ENCODE measurements at regions not wholly inside any gene's neighbourhood (a gene's known extent, or its start where the extent isn't known, plus 50 kb on each side); places are given as distances from the start of the nearest gene placed in this dataset.

GRCh38 chr12:65703176-65703575 lies 121.1 kb upstream of the HMGA2 start:
- Histone ChIP-seq H3K27ac (ENCODE audit: insufficient read depth, low read depth, low read length) (no peak overlapping the region), H4K20me1 (replicated peaks; ENCODE audit: control insufficient read depth, extremely low read depth, insufficient read depth, low read length) (no peaks in the 10 kb centered on the region), H3K4me1 (ENCODE audit: control insufficient read depth, extremely low read depth, insufficient read depth, low read length) (peaks cover 6% of the 10 kb centered on the region), H3K36me3 (ENCODE audit: control insufficient read depth in 2 of 2, extremely low read depth in 1 of 2, insufficient read depth in 2 of 2, low read length in 2 of 2) (no peaks in the 10 kb centered on the region), H3K27me3 (ENCODE audit: control insufficient read depth in 2 of 2, insufficient read depth in 2 of 2, low read length in 2 of 2) (no peaks in the 10 kb centered on the region), H3K4me3 (replicated peaks in 1 of 3; ENCODE audit: insufficient read depth in 1 of 3, low read depth in 1 of 3, low read length in 3 of 3) (no peak overlapping the region), H3K9me1 (replicated peaks; ENCODE audit: control insufficient read depth, extremely low read depth, insufficient read depth, low read length) (no peaks in the 10 kb centered on the region), H3K79me2 (ENCODE audit: control insufficient read depth, insufficient read depth, low read length) (no peaks in the 10 kb centered on the region), H3K9me3 (replicated peaks; ENCODE audit: control insufficient read depth, insufficient read depth, low read length) (peaks cover 5% of the 10 kb centered on the region), H3K4me2 (ENCODE audit: insufficient read depth, low read length) (no peak overlapping the region), H3K9ac (replicated peaks; ENCODE audit: extremely low read depth, insufficient read depth, low read length) (no peak overlapping the region), H2AFZ (ENCODE audit: low read depth, low read length) (no peak overlapping the region)
- FAIRE-seq (no peak), DNase-seq (ENCODE audit: low read depth, low spot score) (no peak)
- ChIA-PET POLR2A (no interaction called here), CTCF (no interaction called here)
- TF ChIP-seq JUN (IDR thresholded peaks at IDR 0.05; ENCODE audit: borderline replicate concordance, insufficient read depth, insufficient read length, low read depth) (no peak), MYC (IDR thresholded peaks at IDR 0.05; ENCODE audit: low read depth, low read length) (no peak), POLR2A (IDR thresholded peaks at IDR 0.05; ENCODE audit: low read depth, low read length) (no peak), CTCF (IDR thresholded peaks at IDR 0.05; ENCODE audit: extremely low read depth in 1 of 2, insufficient read depth in 1 of 2, low read depth in 1 of 2, low read length in 2 of 2) (no peak), MAX (IDR thresholded peaks at IDR 0.05; ENCODE audit: insufficient read depth, insufficient read length) (no peak)
- no TSS peak for BruUV-seq (replicated peaks)
- intact Hi-C loops (cut with micrococcal nuclease): no loop called here
- dilution Hi-C loops (cut with MboI; ENCODE audit: extremely low pct_ligation_motif_present, low sequenced_read_pairs): no loop called here

- BruUV-seq (replicated peaks): no TSS peak
- Histone ChIP-seq H3K4me2 (ENCODE audit: insufficient read depth, low read length) (no peak overlapping the region), H3K9ac (replicated peaks; ENCODE audit: extremely low read depth, insufficient read depth, low read length) (no peak overlapping the region), H4K20me1 (replicated peaks; ENCODE audit: control insufficient read depth, extremely low read depth, insufficient read depth, low read length) (no peaks in the 10 kb centered on the region), H3K9me3 (replicated peaks; ENCODE audit: control insufficient read depth, insufficient read depth, low read length) (peaks cover 5% of the 10 kb centered on the region), H3K36me3 (ENCODE audit: control insufficient read depth in 2 of 2, extremely low read depth in 1 of 2, insufficient read depth in 2 of 2, low read length in 2 of 2) (no peaks in the 10 kb centered on the region), H3K79me2 (ENCODE audit: control insufficient read depth, insufficient read depth, low read length) (no peaks in the 10 kb centered on the region), H3K4me1 (ENCODE audit: control insufficient read depth, extremely low read depth, insufficient read depth, low read length) (no peaks in the 10 kb centered on the region), H3K27ac (ENCODE audit: insufficient read depth, low read depth, low read length) (no peak overlapping the region), H2AFZ (ENCODE audit: low read depth, low read length) (no peak overlapping the region), H3K27me3 (ENCODE audit: control insufficient read depth in 2 of 2, insufficient read depth in 2 of 2, low read length in 2 of 2) (no peaks in the 10 kb centered on the region), H3K9me1 (replicated peaks; ENCODE audit: control insufficient read depth, extremely low read depth, insufficient read depth, low read length) (no peaks in the 10 kb centered on the region), H3K4me3 (replicated peaks in 1 of 3; ENCODE audit: insufficient read depth in 1 of 3, low read depth in 1 of 3, low read length in 3 of 3) (no peak overlapping the region)
- dilution Hi-C loops (cut with MboI; ENCODE audit: extremely low pct_ligation_motif_present, low sequenced_read_pairs) (no loop called here), intact Hi-C loops (cut with micrococcal nuclease) (no loop called here)
- POLR2A ChIA-PET: no interaction called here
- peak; percentile 26 for FAIRE-seq
- DNase-seq (ENCODE audit: low read depth, low spot score): no peak
- CTCF ChIA-PET: no interaction called here
- no peak for TF ChIP-seq POLR2AphosphoS5 (IDR thresholded peaks at IDR 0.05; ENCODE audit: insufficient read depth, low read depth, low read length)
- TF ChIP-seq POLR2A (IDR thresholded peaks at IDR 0.05; ENCODE audit: low read depth, low read length): no peak
- no peak for TF ChIP-seq MAX (IDR thresholded peaks at IDR 0.05; ENCODE audit: insufficient read depth, insufficient read length)
- TF ChIP-seq JUN (IDR thresholded peaks at IDR 0.05; ENCODE audit: borderline replicate concordance, insufficient read depth, insufficient read length, low read depth): no peak
- no peak for TF ChIP-seq FOS (IDR thresholded peaks at IDR 0.05; ENCODE audit: borderline replicate concordance, insufficient read depth, low read length)
- TF ChIP-seq CTCF (IDR thresholded peaks at IDR 0.05; ENCODE audit: extremely low read depth in 1 of 2, insufficient read depth in 1 of 2, low read depth in 1 of 2, low read length in 2 of 2): no peak
- no peak for TF ChIP-seq GATA2 (IDR thresholded peaks at IDR 0.05; ENCODE audit: insufficient read depth, insufficient read length, low read depth, low read length)
- no peak for TF ChIP-seq EZH2 (IDR thresholded peaks at IDR 0.05; ENCODE audit: borderline replicate concordance, low read depth, low read length, severe bottlenecking)
- TF ChIP-seq MYC (IDR thresholded peaks at IDR 0.05; ENCODE audit: low read depth, low read length): no peak
Observed at GRCh38 chr12:65705380-65705876, 118.9 kb upstream of the HMGA2 start.
